ENCODE measurements at regions not wholly inside any gene's neighbourhood (a gene's known extent, or its start where the extent isn't known, plus 50 kb on each side); places are given as distances from the start of the nearest gene placed in this dataset.
"Not testable (repeated sequence)": the region's sequence is repeated elsewhere in the genome, so short reads cannot be mapped to it uniquely, and the experiment has no call there.

DNA sequence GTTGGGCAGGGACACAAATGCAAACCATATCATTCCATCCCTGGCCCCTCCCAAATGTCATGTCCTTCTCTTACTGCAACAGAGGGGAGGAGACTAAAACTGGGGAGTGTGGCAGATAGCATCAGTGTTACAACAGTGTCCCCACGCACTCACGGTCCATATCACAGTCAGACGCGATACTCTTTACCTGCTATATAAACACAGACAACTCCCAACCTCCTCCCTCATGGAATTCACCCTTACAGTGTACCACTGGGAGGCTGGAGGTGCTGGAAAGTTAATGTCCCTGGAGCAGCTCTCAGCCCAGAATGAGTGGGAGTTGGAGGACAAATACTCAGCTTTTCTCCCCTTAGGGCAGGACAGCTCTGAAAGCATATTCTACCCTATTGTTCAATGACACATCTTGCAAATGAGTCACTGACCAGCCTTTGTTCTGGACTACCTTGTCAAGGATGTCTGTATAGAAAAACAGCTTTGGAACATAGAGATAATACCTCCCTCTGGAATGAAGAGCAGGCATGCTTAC is 445.9 kb downstream of the SETD4 start:
- Mint-ChIP-seq H3K27ac (no peak overlapping the region), H3K36me3 (no peaks in the 10 kb centered on the region)
- ATAC-seq: no peak

DNA sequence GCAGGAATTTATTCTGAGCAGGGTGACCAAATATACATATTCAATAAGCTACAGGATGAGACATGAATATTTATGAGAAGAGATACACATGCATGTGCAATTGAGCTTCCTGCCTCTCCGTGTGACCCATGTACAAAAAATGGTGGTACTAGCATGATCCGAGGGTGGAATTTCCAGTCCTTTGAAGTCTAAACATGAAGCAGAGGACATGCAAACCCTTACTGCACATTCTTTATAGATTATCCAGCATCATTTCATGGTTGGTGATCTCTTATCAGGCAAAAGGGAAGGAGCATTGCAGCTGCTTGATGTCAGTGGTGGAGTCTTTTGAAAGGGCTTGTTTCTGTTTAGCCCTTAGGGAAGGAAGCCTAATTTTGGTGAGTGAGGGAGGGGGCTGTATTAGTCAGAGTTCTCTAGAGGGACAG is 448.6 kb downstream of the SETD4 start:
- Mint-ChIP-seq H3K36me3 (no peaks in the 10 kb centered on the region), H3K27ac (no peak overlapping the region), H3K27me3 (peaks cover 8% of the 10 kb centered on the region), H3K4me3 (no peak overlapping the region), H3K4me1 (peaks cover 8% of the 10 kb centered on the region), H3K9me3 (peaks cover 4% of the 10 kb centered on the region)
- ATAC-seq: no peak

More for the DNA sequence above, 445.9 kb downstream of the SETD4 start:
- no peak overlapping the region for H3K4me3 Mint-ChIP-seq
- peaks cover 27% of the 10 kb centered on the region for H3K27me3 Mint-ChIP-seq
- H3K9me3 Mint-ChIP-seq: no peaks in the 10 kb centered on the region
- H3K4me1 Mint-ChIP-seq: peaks cover 8% of the 10 kb centered on the region

DNA sequence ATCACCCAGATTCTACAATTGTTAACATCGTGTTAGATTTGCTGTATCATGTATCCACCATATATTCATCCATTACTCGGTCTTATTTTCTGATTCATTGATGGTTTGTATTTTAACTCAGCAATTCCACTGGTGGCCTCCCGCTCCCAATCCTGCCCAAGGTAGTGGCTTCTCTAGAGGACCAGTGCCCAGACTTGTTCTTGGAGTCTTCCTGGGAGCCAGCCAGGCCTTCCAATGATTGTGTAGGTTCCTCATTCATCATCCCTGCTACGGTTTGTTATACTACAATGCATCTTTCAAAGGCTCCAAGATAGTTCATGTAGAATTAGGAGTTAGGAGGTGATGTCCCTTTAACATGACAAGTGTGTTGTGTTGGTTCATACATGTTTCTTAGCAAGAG is 451.1 kb downstream of the SETD4 start:
- H3K36me3 Mint-ChIP-seq: no peaks in the 10 kb centered on the region
- no peak for ATAC-seq
- no peak overlapping the region for H3K27ac Mint-ChIP-seq
- H3K4me1 Mint-ChIP-seq: peaks cover 7% of the 10 kb centered on the region
- H3K9me3 Mint-ChIP-seq: peaks cover 4% of the 10 kb centered on the region
- no peak overlapping the region for H3K4me3 Mint-ChIP-seq
- H3K27me3 Mint-ChIP-seq: peaks cover 8% of the 10 kb centered on the region

DNA sequence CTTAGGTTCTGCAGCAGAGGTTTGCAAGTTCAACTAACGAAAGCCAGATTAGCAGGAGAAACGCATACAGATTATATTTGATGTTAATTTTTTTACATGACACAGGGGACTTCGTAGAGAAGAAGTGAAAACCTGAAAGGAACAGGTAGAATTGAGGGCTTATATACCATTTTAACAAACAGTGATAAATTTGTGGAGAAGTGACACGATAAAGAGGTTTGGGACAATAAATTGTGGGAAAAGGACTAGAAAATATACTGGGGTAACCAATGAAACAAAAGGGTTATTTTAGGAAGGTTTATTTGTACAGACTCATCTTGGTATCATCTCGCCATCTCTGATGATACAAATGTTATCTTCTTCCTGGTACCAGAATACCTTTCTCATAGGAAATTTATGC is 452.9 kb downstream of the SETD4 start:
- H3K27ac Mint-ChIP-seq: no peak overlapping the region
- peaks cover 3% of the 10 kb centered on the region for H3K27me3 Mint-ChIP-seq
- no peak for ATAC-seq
- H3K36me3 Mint-ChIP-seq: no peaks in the 10 kb centered on the region
- no peaks in the 10 kb centered on the region for H3K4me1 Mint-ChIP-seq
- H3K4me3 Mint-ChIP-seq: no peak overlapping the region
- peaks cover 4% of the 10 kb centered on the region for H3K9me3 Mint-ChIP-seq

DNA sequence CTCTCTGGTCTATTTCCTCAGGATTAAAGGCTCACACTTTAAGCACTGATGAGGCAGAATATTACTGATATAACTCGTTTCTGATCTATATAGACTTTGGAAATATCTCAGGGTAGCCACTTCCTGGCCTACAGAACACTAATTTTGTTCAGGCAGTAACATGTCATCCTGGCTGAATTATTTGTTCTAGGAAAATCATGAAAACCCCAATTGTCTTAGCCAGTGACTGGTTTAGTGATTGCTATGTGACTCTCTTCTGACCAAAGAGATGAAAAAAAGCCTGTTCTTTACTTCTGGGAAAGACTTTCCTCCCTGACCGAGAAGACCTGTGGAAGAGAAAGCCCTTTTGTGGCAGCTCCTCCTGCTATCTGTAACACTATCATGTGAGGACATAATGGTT is 453.7 kb downstream of the SETD4 start:
- no peak overlapping the region for H3K27ac Mint-ChIP-seq
- H3K4me1 Mint-ChIP-seq: no peaks in the 10 kb centered on the region
- H3K4me3 Mint-ChIP-seq: no peak overlapping the region
- ATAC-seq: no peak
- H3K27me3 Mint-ChIP-seq: no peaks in the 10 kb centered on the region
- peaks cover 4% of the 10 kb centered on the region for H3K9me3 Mint-ChIP-seq
- no peaks in the 10 kb centered on the region for H3K36me3 Mint-ChIP-seq

DNA sequence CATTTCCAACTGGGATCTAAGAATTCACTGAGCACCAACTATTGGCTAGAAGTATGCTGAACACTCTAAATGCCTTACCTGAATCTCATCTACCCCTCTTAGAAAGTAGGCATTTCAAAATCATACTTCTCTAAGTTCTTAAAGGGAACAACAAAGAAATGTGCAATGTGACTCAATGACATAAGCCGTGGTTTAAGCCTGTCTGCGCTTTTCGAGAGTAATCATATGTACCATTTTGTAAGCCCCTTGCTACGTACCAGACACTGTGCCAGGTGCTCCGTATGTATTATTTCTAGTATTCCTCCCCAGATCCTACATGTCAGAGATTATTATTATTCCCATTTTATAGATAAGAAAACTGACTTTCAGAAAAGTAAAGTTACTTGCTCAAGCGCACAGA is 454.2 kb downstream of the SETD4 start:
- no peak for ATAC-seq
- Mint-ChIP-seq H3K4me3 (no peak overlapping the region), H3K4me1 (no peaks in the 10 kb centered on the region), H3K9me3 (peaks cover 4% of the 10 kb centered on the region), H3K36me3 (no peaks in the 10 kb centered on the region), H3K27me3 (no peaks in the 10 kb centered on the region), H3K27ac (no peak overlapping the region)

DNA sequence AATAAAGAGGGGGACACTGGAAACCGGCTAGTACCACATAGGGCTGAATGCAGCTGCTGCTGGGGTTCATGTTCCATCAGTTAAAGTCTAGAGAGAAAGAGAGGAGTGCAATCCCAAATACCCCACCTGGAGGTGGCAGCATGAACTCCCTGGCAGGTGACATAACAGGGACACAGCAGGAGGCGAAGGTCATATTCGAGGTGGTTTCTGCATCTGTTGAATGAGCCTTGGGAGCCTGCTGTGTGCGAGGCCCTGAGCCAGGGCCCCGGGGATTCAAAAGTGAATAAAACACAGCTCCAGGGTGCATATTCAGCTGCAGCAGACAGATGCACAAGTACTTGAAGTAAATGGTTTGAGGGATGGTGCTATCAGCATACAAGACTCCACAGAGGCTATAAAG is 456.8 kb downstream of the SETD4 start:
- ATAC-seq: no peak
- Mint-ChIP-seq H3K9me3 (peaks cover 4% of the 10 kb centered on the region), H3K27ac (no peak overlapping the region), H3K36me3 (no peaks in the 10 kb centered on the region), H3K27me3 (no peaks in the 10 kb centered on the region), H3K4me3 (no peak overlapping the region), H3K4me1 (no peaks in the 10 kb centered on the region)

DNA sequence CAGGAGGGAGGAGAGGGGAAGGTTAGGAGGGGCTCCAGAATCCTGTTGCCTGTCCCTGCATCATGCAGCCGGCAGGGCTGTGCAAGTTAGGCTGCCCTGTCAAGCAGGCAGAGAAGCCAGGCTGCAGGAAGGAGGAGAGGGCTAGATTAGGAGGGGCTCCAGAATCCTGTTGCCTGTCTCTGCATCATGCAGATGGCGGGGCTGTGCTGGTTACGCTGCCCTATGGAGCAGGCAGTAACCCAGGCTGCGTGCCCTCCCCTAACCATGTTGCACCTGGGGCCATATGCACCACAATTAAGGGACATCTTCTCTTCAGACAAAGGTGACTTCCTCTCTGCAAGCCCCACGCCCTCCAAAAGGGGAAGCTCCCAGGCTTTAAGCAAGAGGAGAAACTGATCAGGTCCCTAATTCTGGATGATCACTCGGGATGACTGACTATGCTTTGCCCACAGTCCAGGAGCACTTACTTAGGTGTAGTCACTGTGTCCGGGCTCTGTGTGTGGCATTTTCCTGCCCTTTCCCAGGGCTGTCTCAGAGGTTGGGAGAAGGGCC is 457.4 kb downstream of the SETD4 start:
- Mint-ChIP-seq H3K27ac (no peak overlapping the region), H3K36me3 (no peaks in the 10 kb centered on the region), H3K4me3 (no peak overlapping the region), H3K4me1 (no peaks in the 10 kb centered on the region), H3K27me3 (no peaks in the 10 kb centered on the region), H3K9me3 (peaks cover 4% of the 10 kb centered on the region)
- ATAC-seq: no peak

DNA sequence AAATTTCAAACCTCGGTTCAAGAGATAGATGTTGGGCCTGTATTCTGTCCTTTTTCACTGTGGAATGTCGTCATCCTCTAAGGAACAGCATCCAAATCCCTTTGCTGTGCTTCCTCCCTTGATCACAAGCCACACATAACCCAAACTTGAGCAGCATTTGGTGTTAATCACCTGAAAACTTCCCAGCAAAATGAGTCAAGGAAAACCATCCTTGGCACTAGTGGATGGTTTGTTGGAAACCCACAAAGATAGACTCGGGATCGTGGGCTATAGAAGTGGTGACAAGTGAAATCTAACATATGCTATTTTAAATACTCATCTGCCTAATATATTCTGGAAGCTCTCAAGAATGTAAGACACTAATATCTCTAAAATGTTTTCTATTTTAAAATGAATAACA is 459.1 kb downstream of the SETD4 start:
- Mint-ChIP-seq H3K27me3 (no peaks in the 10 kb centered on the region), H3K27ac (no peak overlapping the region), H3K36me3 (no peaks in the 10 kb centered on the region), H3K9me3 (no peaks in the 10 kb centered on the region), H3K4me1 (no peaks in the 10 kb centered on the region), H3K4me3 (no peak overlapping the region)
- ATAC-seq: no peak

DNA sequence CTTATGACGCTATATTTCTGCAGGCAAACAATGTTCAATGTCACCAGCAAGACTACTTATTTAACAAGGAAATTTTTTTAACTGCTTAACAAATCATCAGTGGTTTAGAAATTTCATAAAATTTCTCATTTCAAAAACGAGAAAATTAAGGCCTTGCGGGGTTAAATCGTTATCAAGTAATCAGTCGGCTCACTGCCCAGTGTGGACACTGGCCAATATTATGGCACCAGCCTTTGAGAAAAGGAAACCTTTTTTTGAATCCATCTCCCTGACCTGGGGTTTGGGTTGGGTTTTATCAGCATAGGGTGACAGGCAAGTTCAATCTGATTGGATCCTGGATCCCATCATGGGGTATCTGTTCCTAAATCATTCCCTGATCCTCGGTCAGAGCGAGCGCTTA is 461.2 kb downstream of the SETD4 start:
- H3K9me3 Mint-ChIP-seq: no peaks in the 10 kb centered on the region
- no peaks in the 10 kb centered on the region for H3K36me3 Mint-ChIP-seq
- H3K4me3 Mint-ChIP-seq: no peak overlapping the region
- ATAC-seq: no peak
- H3K27me3 Mint-ChIP-seq: no peaks in the 10 kb centered on the region
- no peak overlapping the region for H3K27ac Mint-ChIP-seq
- H3K4me1 Mint-ChIP-seq: no peaks in the 10 kb centered on the region

DNA sequence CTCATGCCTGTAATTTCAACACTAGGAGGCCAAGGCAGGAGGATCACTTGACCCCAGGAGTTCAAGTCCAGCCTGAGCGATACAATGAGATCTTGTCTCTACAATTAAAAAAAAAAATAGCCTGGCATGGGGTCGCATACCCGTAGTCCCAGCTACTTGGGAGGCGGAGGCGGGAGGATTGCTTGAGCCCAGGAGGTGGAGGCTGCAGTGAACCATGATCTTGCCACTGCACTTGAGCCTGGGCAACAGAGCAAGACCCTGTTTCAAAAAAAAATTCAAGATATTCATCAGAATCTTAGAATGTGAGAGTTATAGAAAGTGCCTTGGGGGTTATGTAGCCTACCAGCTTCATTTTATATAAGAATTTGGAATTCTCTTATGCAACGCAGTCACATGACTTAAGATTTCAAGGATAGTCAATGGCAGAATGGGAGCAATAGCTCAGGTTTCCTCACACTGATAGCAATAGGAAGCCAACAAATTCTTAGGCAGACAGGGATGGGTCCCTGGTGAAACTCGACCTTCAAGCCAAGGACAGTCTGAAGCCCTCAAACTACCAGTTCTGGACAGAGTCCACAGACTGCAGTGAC is 462.5 kb downstream of the SETD4 start:
- H3K4me3 Mint-ChIP-seq: no peak overlapping the region
- H3K27ac Mint-ChIP-seq: no peak overlapping the region
- no peaks in the 10 kb centered on the region for H3K36me3 Mint-ChIP-seq
- no peaks in the 10 kb centered on the region for H3K27me3 Mint-ChIP-seq
- no peaks in the 10 kb centered on the region for H3K4me1 Mint-ChIP-seq
- ATAC-seq: no peak
- H3K9me3 Mint-ChIP-seq: no peaks in the 10 kb centered on the region

DNA sequence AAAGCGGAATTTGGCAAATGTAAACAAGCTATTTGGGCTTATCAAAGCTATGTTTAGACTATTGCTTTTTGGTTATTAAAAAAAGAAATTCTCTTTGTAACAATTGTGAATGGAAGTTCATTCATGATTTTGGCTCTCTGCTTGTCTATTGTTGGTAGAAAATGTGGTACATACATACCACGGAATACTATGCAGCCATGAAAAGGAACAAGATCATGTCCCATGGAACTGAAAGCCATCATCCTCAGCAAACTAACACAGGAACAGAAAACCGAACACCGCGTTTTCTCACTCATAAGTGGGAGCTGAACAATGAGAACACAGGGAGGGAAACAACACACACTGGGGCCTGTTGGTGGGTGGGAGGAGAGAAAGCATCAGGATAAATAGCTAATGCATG is 465.4 kb downstream of the SETD4 start:
- no peak for ATAC-seq
- Mint-ChIP-seq H3K36me3 (no peaks in the 10 kb centered on the region), H3K9me3 (no peaks in the 10 kb centered on the region), H3K4me3 (no peak overlapping the region), H3K4me1 (no peaks in the 10 kb centered on the region), H3K27ac (no peak overlapping the region), H3K27me3 (no peaks in the 10 kb centered on the region)

DNA sequence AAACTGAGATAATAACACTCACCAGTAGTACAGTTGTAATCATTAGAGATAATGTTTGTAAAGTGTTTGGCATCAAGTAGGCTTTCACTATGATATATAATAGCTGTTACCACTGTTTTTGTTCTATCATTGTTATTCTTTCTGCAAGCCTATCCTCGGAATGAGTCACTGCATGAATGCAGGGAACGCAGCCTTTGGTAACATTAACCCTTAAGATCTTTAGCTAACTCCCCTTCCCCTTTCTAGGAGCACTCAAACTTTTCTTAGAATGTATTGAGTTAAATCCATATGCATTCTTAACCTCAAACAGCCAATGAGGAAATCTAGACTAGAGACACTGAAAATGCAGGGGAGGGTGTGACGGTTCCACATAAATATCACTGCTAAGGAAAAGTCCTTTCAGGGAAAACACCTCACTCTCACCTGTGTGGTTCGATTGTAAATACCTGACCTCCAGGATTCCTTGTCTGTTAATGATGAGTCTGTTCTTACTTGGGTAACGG is 467.3 kb downstream of the SETD4 start:
- H3K36me3 Mint-ChIP-seq: no peaks in the 10 kb centered on the region
- no peaks in the 10 kb centered on the region for H3K4me1 Mint-ChIP-seq
- H3K27ac Mint-ChIP-seq: no peak overlapping the region
- H3K4me3 Mint-ChIP-seq: no peak overlapping the region
- H3K27me3 Mint-ChIP-seq: peaks cover 3% of the 10 kb centered on the region
- no peak for ATAC-seq
- no peaks in the 10 kb centered on the region for H3K9me3 Mint-ChIP-seq

DNA sequence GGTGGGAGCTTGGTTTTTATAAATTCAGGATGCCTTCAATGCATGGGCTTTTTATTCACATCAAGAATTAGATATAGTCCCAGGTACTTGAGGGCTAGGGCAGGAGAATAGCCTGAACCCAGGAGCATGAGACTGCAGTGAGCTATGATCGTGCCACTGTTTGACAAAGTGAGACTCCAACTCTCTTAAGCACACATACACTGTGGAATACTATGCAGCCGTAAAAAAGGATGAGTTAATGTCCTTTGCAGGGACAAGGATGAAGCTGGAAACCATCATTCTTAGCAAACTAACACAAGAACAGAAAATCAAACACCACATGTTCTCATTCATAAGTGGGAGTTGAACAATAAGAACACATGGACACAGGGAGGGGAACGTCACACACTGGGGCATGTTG is 470.0 kb downstream of the SETD4 start:
- not testable (repeated sequence) for H3K9me3 Mint-ChIP-seq, H3K4me3 Mint-ChIP-seq, H3K36me3 Mint-ChIP-seq, H3K4me1 Mint-ChIP-seq, ATAC-seq, H3K27ac Mint-ChIP-seq
- H3K27me3 Mint-ChIP-seq: peaks cover 13% of the 10 kb centered on the region

DNA sequence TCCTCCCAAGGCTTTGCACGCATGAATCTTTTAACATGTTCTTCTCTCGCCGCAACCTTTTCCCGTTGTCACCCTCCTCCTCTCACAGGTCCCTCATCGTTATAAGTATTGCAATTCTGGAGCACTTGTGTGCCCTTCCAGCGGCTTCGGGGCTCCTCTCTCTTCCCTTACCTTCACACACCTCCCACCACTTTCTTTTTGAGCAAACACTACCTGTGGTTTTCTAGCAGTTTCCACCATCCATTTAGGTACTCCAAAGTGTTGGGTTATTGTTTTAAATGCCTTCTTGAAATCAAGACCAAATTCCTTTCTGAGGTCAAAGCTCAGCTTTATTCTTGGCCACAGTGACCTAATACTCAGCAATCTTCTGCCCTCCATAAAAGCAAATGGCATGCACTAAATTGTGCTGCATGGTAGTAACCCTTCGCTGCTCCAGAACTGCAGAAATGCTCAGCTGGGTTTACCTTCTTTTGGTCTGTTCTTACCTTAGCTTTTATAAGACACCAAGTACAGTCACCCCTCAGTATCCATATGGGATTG is 472.4 kb downstream of the SETD4 start:
- H3K27ac Mint-ChIP-seq: no peak overlapping the region
- no peaks in the 10 kb centered on the region for H3K9me3 Mint-ChIP-seq
- H3K27me3 Mint-ChIP-seq: peaks cover 13% of the 10 kb centered on the region
- no peaks in the 10 kb centered on the region for H3K36me3 Mint-ChIP-seq
- H3K4me3 Mint-ChIP-seq: no peak overlapping the region
- H3K4me1 Mint-ChIP-seq: peaks cover 3% of the 10 kb centered on the region
- no peak for ATAC-seq

DNA sequence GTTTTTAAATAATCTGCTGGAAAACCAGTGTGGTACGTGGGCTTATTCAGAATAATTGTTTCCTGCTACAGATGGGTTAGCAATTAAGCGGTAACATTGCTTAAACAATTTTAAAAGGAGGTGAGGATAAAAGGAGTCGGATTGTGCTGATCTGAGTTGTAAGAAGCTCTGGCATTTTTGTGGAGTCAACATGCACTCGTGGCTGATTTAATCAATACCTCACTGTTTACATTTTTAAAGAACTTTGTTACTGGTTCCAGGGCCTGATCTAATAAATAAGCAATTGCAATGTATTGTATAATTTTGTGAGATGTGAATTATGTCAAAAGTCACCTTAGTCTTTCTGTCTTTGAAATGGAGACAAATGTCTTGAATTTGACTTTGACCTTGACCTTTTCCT is 474.0 kb downstream of the SETD4 start:
- H3K9me3 Mint-ChIP-seq: no peaks in the 10 kb centered on the region
- no peaks in the 10 kb centered on the region for H3K36me3 Mint-ChIP-seq
- ATAC-seq: no peak
- peaks cover 13% of the 10 kb centered on the region for H3K27me3 Mint-ChIP-seq
- peaks cover 16% of the 10 kb centered on the region for H3K4me1 Mint-ChIP-seq
- H3K27ac Mint-ChIP-seq: no peak overlapping the region
- H3K4me3 Mint-ChIP-seq: no peak overlapping the region

Measured in stimulated activated memory B cell treated with anti-CD40 and anti-IgM and Interleukin-4, amounts not matched to agents 10 μg/mL and 1 μg/mL and 100 μg/mL, for 72 hours (primary cell).